SK-N-SH (cell line): ENCODE measurements at regions not wholly inside any gene's neighbourhood (a gene's known extent, or its start where the extent isn't known, plus 50 kb on each side); places are given as distances from the start of the nearest gene placed in this dataset.

Experiments used
- CTCF ChIA-PET: fragments of 300-600, 350-600 bp; formaldehyde crosslinking; extraction: SDS; loops from one replicate; lab custom pipeline; 2021; lab: Yijun Ruan, JAX
- POLR2A ChIA-PET: fragments of 350-600 bp; sonication (Branson Sonifier 250); formaldehyde crosslinking; extraction: SDS; loops from one replicate; lab custom pipeline; 2020; ENCODE audit warnings: antibody characterized with exemption, inconsistent platforms; lab: Yijun Ruan, JAX
- DNase-seq: peaks from one replicate; pipeline ENCODE4 v3.0.0; 2012
- H2AFZ ChIP-seq: fragments of 200-600 bp; sonication (generic); 2 replicates; pipeline ENCODE4 v1.8.1; 2016; ENCODE audit warnings: antibody characterized with exemption, mild to moderate bottlenecking, low read depth
- H3F3A ChIP-seq: fragments of 200-600 bp; sonication (generic); replicated peaks from 2 replicates; pipeline ENCODE3; 2016; ENCODE audit warnings: antibody characterized with exemption, mild to moderate bottlenecking; ENCODE audit not compliant: insufficient read depth
- H3K27ac ChIP-seq, 2 experiments: fragments of 200-500 bp in 1 of 2; fragments of 200-600 bp in 1 of 2; sonication (Bioruptor generic) in 1 of 2; sonication (generic), shearing (Covaris generic) in 1 of 2; 2 replicates each; pipeline versions ENCODE4 v1.5.1 to v1.6.1; 2014 to 2016; ENCODE audit warnings: low read depth in 2 of 2, inconsistent platforms in 1 of 2, low read length in 1 of 2, mild to moderate bottlenecking in 1 of 2, mixed read lengths in 1 of 2
- H3K27me3 ChIP-seq: fragments of 200-600 bp; sonication (generic), shearing (Covaris generic); 2 replicates; pipeline ENCODE4 v1.6.1; 2016; ENCODE audit warnings: mixed run types; ENCODE audit not compliant: insufficient read depth
- H3K36me3 ChIP-seq, 2 experiments: fragments of 200-500 bp in 1 of 2; fragments of 200-600 bp in 1 of 2; sonication (Bioruptor generic) in 1 of 2; sonication (generic) in 1 of 2; replicated peaks in 1 of 2; 2 replicates each; pipeline versions ENCODE3 to v1.5.1; 2014 to 2016; ENCODE audit warnings: low read length in 1 of 2, mild to moderate bottlenecking in 1 of 2; ENCODE audit not compliant: insufficient read depth in 2 of 2, control insufficient read depth in 1 of 2
- H3K4me1 ChIP-seq, 2 experiments: fragments of 200-500 bp in 1 of 2; fragments of 200-600 bp in 1 of 2; sonication (Bioruptor generic) in 1 of 2; sonication (generic), shearing (Covaris generic) in 1 of 2; 2 replicates each; pipeline versions ENCODE4 v1.5.1 to v1.6.1; 2014 to 2016; ENCODE audit warnings: low read depth in 1 of 2, low read length in 1 of 2, mixed run types in 1 of 2; ENCODE audit not compliant: insufficient read depth in 2 of 2, control insufficient read depth in 1 of 2
- H3K4me2 ChIP-seq: fragments of 200-600 bp; sonication (generic), shearing (Covaris generic); 2 replicates; pipeline ENCODE4 v1.6.1; 2017; ENCODE audit warnings: mixed run types
- H3K4me3 ChIP-seq, 2 experiments: fragments of 200-500 bp in 1 of 2; fragments of 200-600 bp in 1 of 2; sonication (Bioruptor generic) in 1 of 2; sonication (generic), shearing (Covaris generic) in 1 of 2; 2 replicates each; pipeline versions ENCODE4 v1.5.1 to v1.8.1; 2014 to 2016; ENCODE audit warnings: low read depth in 2 of 2, inconsistent platforms in 1 of 2, low read length in 1 of 2, mild to moderate bottlenecking in 1 of 2, mixed read lengths in 1 of 2, moderate library complexity in 1 of 2
- H3K79me2 ChIP-seq: fragments of 200-600 bp; sonication (generic); 2 replicates; pipeline ENCODE4 v1.8.1; 2017; ENCODE audit warnings: mild to moderate bottlenecking; ENCODE audit not compliant: insufficient read depth
- H3K9ac ChIP-seq: fragments of 200-600 bp; sonication (generic); 2 replicates; pipeline ENCODE4 v1.6.1; 2017; ENCODE audit warnings: mixed run types
- H3K9me2 ChIP-seq: fragments of 200-600 bp; sonication (generic); 2 replicates; pipeline ENCODE4 v1.6.1; 2017; ENCODE audit warnings: mixed run types
- H3K9me3 ChIP-seq: fragments of 200-600 bp; sonication (generic); 2 replicates; pipeline ENCODE4 v1.6.1; 2017; ENCODE audit warnings: mixed run types, mild to moderate bottlenecking, moderate library complexity
- H4K20me1 ChIP-seq: fragments of 200-600 bp; sonication (generic); 2 replicates; pipeline ENCODE4 v1.6.1; 2017; ENCODE audit warnings: mild to moderate bottlenecking, mixed run types; ENCODE audit not compliant: insufficient read depth
- CTCF ChIP-seq: fragments of 200-600 bp; sonication (generic); IDR thresholded peaks from 2 replicates; pipeline ENCODE4 v1.6.1; 2017; ENCODE audit warnings: antibody characterized with exemption, mild to moderate bottlenecking, moderate library complexity
- ELF1 ChIP-seq: IDR thresholded peaks from 2 replicates; pipeline ENCODE4 v1.4.0; 2012
- EP300 ChIP-seq, 2 experiments: IDR thresholded peaks; 2 replicates each; pipeline versions ENCODE4 v1.4.0 to v1.6.1; 2012; ENCODE audit warnings: borderline replicate concordance in 1 of 2, low read depth in 1 of 2, low read length in 1 of 2
- FOSL2 ChIP-seq: IDR thresholded peaks from 2 replicates; pipeline ENCODE4 v1.4.0; 2012; ENCODE audit warnings: low read depth, mild to moderate bottlenecking, moderate library complexity, borderline replicate concordance
- GATA2 ChIP-seq: sonication (generic); formaldehyde crosslinking; IDR thresholded peaks from 2 replicates; pipeline ENCODE4 v1.5.0; 2020; ENCODE audit warnings: mild to moderate bottlenecking, missing genetic modification reagents
- POLR2AphosphoS5 ChIP-seq: IDR thresholded peaks from 2 replicates; pipeline ENCODE4 v1.6.1; 2012; ENCODE audit warnings: low read depth, low read length
- RCOR1 ChIP-seq: fragments of 150-350 bp; IDR thresholded peaks from 2 replicates; pipeline ENCODE4 v1.6.1; 2017; ENCODE audit warnings: antibody characterized with exemption, low read length
- REST ChIP-seq: IDR thresholded peaks from 2 replicates; pipeline ENCODE4 v1.6.1; 2012; ENCODE audit warnings: mild to moderate bottlenecking, low read depth, low read length, moderate library complexity
- WGBS: methylation state at CpG from one replicate; pipeline ENCODE4 v1.1.6; 2017; ENCODE audit warnings: low lambda C conversion rate; 5-methylcytosine and 5-hydroxymethylcytosine counted together
- TF ChIP-seq, protein P1 (sequence below): fragments of 150-350 bp; IDR thresholded peaks from 2 replicates; pipeline ENCODE4 v1.6.1; 2017; ENCODE audit warnings: antibody characterized with exemption, low read length, low read depth, borderline replicate concordance

- WGBS = 44% methylated on average over 2 of the region's 2 CpGs
- H3K4me2 ChIP-seq = no peak overlapping the region
Measured at GRCh38 chr1:82962658-82963057, 1036.3 kb downstream of the TTLL7 start.

More at GRCh38 chr1:82962658-82963057, 1036.3 kb downstream of the TTLL7 start:
- Histone ChIP-seq H3F3A (no peaks in the 10 kb centered on the region), H4K20me1 (no peaks in the 10 kb centered on the region), H2AFZ (no peak overlapping the region), H3K4me1 (no peaks in the 10 kb centered on the region), H3K9ac (no peak overlapping the region), H3K79me2 (no peaks in the 10 kb centered on the region), H3K27ac (no peak overlapping the region), H3K27me3 (no peaks in the 10 kb centered on the region), H3K9me2 (no peaks in the 10 kb centered on the region), H3K4me3 (no peak overlapping the region), H3K9me3 (no peaks in the 10 kb centered on the region), H3K36me3 (no peaks in the 10 kb centered on the region)
- ChIA-PET CTCF (interaction anchor here (0.7 kb wide), 1 partner anchor 26 kb away, joined by 3 read pairs; no protein-coding TSS in a partner anchor), POLR2A (no interaction called here)
- no peak for DNase-seq
- TF ChIP-seq CTCF (no peak), REST (no peak), EP300 (IDR thresholded peaks at IDR 0.05; ENCODE audit: borderline replicate concordance in 1 of 2, low read depth in 1 of 2, low read length in 1 of 2) (no peak), ELF1 (no peak), RCOR1 (no peak), POLR2AphosphoS5 (no peak), GATA2 (CRISPR knock-in tag) (no peak), FOSL2 (no peak)
- TF ChIP-seq, protein P1, sequence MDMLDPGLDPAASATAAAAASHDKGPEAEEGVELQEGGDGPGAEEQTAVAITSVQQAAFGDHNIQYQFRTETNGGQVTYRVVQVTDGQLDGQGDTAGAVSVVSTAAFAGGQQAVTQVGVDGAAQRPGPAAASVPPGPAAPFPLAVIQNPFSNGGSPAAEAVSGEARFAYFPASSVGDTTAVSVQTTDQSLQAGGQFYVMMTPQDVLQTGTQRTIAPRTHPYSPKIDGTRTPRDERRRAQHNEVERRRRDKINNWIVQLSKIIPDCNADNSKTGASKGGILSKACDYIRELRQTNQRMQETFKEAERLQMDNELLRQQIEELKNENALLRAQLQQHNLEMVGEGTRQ = no peak
- TF ChIP-seq, all 33 proteins: peak for 0
